GM12878 (cell line): ENCODE measurements at regions not wholly inside any gene's neighbourhood (a gene's known extent, or its start where the extent isn't known, plus 50 kb on each side); places are given as distances from the start of the nearest gene placed in this dataset.

Source experiments
- ATAC-seq: fragments of 200-7000 bp; cut with Tn5 transposase; 3 replicates; pipeline ENCODE4 v1.9.1; 2020; ENCODE audit warnings: mild to moderate bottlenecking, moderate library complexity
- BruUV-seq: library from RNA; stranded (reverse); fragments of 400-500 nt; replicated peaks from 2 replicates; lab custom pipeline; 2021; lab: Mats Ljungman, UMichigan
- CTCF ChIA-PET: fragments of 300-600 bp; sonication (Branson Sonifier 250); formaldehyde crosslinking; extraction: SDS; loops from one replicate; lab custom pipeline; 2021; ENCODE audit warnings: inconsistent platforms; lab: Yijun Ruan, JAX
- POLR2A ChIA-PET: fragments of 350-600 bp; formaldehyde crosslinking; extraction: SDS; loops from one replicate; lab custom pipeline; 2021; ENCODE audit warnings: inconsistent platforms; lab: Charles Lee
- RAD21 ChIA-PET: fragments of 300-600 bp; sonication (Branson Sonifier 250); formaldehyde crosslinking; loops from one replicate; lab custom pipeline; 2023; ENCODE audit warnings: antibody characterized with exemption; ENCODE audit not compliant: unreplicated experiment; lab: Charles Lee
- SMC1A ChIA-PET: fragments of 300-600 bp; sonication (Branson Sonifier 250); formaldehyde crosslinking; loops from one replicate; lab custom pipeline; 2023; ENCODE audit not compliant: unreplicated experiment, uncharacterized antibody; lab: Charles Lee
- DNase-seq: peaks from one replicate; pipeline ENCODE4 v3.0.0-alpha.2; 2011; ENCODE audit warnings: low read depth, low spot score
- FAIRE-seq: peaks from 3 replicates; lab custom pipeline; 2011; peaks lifted over from hg19 to GRCh38; lab: Jason Lieb, UNC
- H2AFZ ChIP-seq: 2 replicates; pipeline ENCODE4 v1.6.0; 2011; ENCODE audit warnings: low read depth, low read length, control low read depth; ENCODE audit not compliant: control insufficient read depth
- H3K27ac ChIP-seq: 2 replicates; pipeline ENCODE4 v1.5.1; 2011; ENCODE audit warnings: control low read depth; ENCODE audit not compliant: control insufficient read depth, insufficient read depth
- H3K27me3 ChIP-seq, 2 experiments: replicated peaks in 1 of 2; 2 replicates each; pipeline versions ENCODE4 v1.6.0 to v1.6.1; 2011; ENCODE audit warnings: low read length in 1 of 2; ENCODE audit not compliant: control insufficient read depth in 2 of 2, insufficient read depth in 2 of 2
- H3K36me3 ChIP-seq, 2 experiments: 2 replicates each; pipeline ENCODE4 v1.5.1; 2011; ENCODE audit warnings: low read length in 1 of 2; ENCODE audit not compliant: control insufficient read depth in 2 of 2, insufficient read depth in 2 of 2
- H3K4me1 ChIP-seq: 2 replicates; pipeline ENCODE4 v1.6.1; 2011; ENCODE audit warnings: mild to moderate bottlenecking, low read length, moderate library complexity, mixed read lengths; ENCODE audit not compliant: control insufficient read depth, insufficient read depth
- H3K4me2 ChIP-seq: 2 replicates; pipeline ENCODE4 v1.6.0; 2011; ENCODE audit warnings: control low read depth; ENCODE audit not compliant: control insufficient read depth, insufficient read depth
- H3K4me3 ChIP-seq: fragments of 200-600 bp; sonication (generic); 2 replicates; pipeline ENCODE4 v1.5.1; 2016
- H3K79me2 ChIP-seq: 2 replicates; pipeline ENCODE4 v1.6.0; 2011; ENCODE audit warnings: low read length; ENCODE audit not compliant: control insufficient read depth, insufficient read depth
- H3K9ac ChIP-seq: 2 replicates; pipeline ENCODE4 v1.8.0; 2011; ENCODE audit warnings: low read length, control low read depth, mixed read lengths; ENCODE audit not compliant: control insufficient read depth, insufficient read depth
- H3K9me3 ChIP-seq: replicated peaks from 3 replicates; pipeline ENCODE4 v1.5.1; 2011; ENCODE audit warnings: mild to moderate bottlenecking, low read length; ENCODE audit not compliant: control insufficient read depth, insufficient read depth
- H4K20me1 ChIP-seq: 2 replicates; pipeline ENCODE4 v1.6.0; 2011; ENCODE audit not compliant: control insufficient read depth, insufficient read depth
- CEBPB ChIP-seq, 2 experiments: fragments of 150-350 bp in 1 of 2; IDR thresholded peaks; 2 replicates each; pipeline ENCODE4 v1.6.1; 2012 to 2014; ENCODE audit warnings: low read depth in 2 of 2, low read length in 2 of 2, borderline replicate concordance in 1 of 2, inconsistent platforms in 1 of 2
- CHD1 ChIP-seq: IDR thresholded peaks from 2 replicates; pipeline ENCODE4 v1.6.1; 2012; ENCODE audit warnings: low read depth, low read length, improper control_type of control experiment
- IKZF2 ChIP-seq, 2 experiments: fragments of 450-650 bp; IDR thresholded peaks; 2 replicates each; pipeline ENCODE4 v1.6.1; 2017; ENCODE audit warnings: mild to moderate bottlenecking in 2 of 2, moderate library complexity in 2 of 2
- MTA3 ChIP-seq: IDR thresholded peaks from 2 replicates; pipeline ENCODE4 v1.6.1; 2012; ENCODE audit warnings: low read length, inconsistent platforms, borderline replicate concordance
- MYC ChIP-seq: IDR thresholded peaks from 2 replicates; pipeline ENCODE4 v1.6.1; 2011; ENCODE audit warnings: mild to moderate bottlenecking, low read length, moderate library complexity, inconsistent platforms; ENCODE audit not compliant: insufficient read depth, insufficient replicate concordance, insufficient read length, severe bottlenecking
- PAX8 ChIP-seq: fragments of 450-650 bp; IDR thresholded peaks from 2 replicates; pipeline ENCODE4 v1.6.1; 2017; ENCODE audit warnings: mild to moderate bottlenecking, moderate library complexity
- RCOR1 ChIP-seq: conservative IDR thresholded peaks from 2 replicates; pipeline ENCODE4 v1.6.1; 2012; ENCODE audit warnings: low read depth, low read length, improper control_type of control experiment
- SMC3 ChIP-seq: IDR thresholded peaks from 2 replicates; pipeline ENCODE4 v1.6.1; 2011; ENCODE audit warnings: low read length, improper control_type of control experiment, borderline replicate concordance
- SRF ChIP-seq, 2 experiments: IDR thresholded peaks; 2 replicates each; pipeline ENCODE4 v1.6.1; 2011; ENCODE audit warnings: low read depth in 2 of 2, low read length in 2 of 2, mild to moderate bottlenecking in 1 of 2, moderate library complexity in 1 of 2
- TAF1 ChIP-seq: IDR thresholded peaks from 2 replicates; pipeline ENCODE4 v1.6.1; 2011; ENCODE audit warnings: mild to moderate bottlenecking, low read depth, low read length, borderline replicate concordance
- ZBTB40 ChIP-seq: fragments of 450-650 bp; IDR thresholded peaks from 2 replicates; pipeline ENCODE4 v1.6.1; 2016; ENCODE audit warnings: mild to moderate bottlenecking, moderate library complexity, borderline replicate concordance
- ZNF207 ChIP-seq: fragments of 450-650 bp; IDR thresholded peaks from 2 replicates; pipeline ENCODE4 v1.6.1; 2014; ENCODE audit warnings: antibody characterized with exemption, mild to moderate bottlenecking, borderline replicate concordance
- WGBS: methylation state at CpG from one replicate; pipeline ENCODE4 v1.1.6; 2016; ENCODE audit warnings: low lambda C conversion rate; ENCODE audit not compliant: insufficient replicate concordance, insufficient coverage; ENCODE audit errors: missing lambda C conversion rate; 5-methylcytosine and 5-hydroxymethylcytosine counted together
- in situ Hi-C: fragments of 300-500 bp; cut with MboI; formaldehyde crosslinking; loops from 9 replicates; pipeline ENCODE4 v1.14.3; 2018; ENCODE audit warnings: mixed read lengths
- intact Hi-C: fragments of 100-400 bp; cut with micrococcal nuclease; formaldehyde crosslinking; loops from one replicate; pipeline ENCODE4 v1.14.2; 2022; ENCODE audit not compliant: unreplicated experiment
- TF ChIP-seq, protein P1 (sequence below): fragments of 450-650 bp; IDR thresholded peaks from 2 replicates; pipeline ENCODE4 v1.6.1; 2017; ENCODE audit warnings: low read depth, mild to moderate bottlenecking, moderate library complexity
- TF ChIP-seq, protein P2 (sequence below): fragments of 450-650 bp; conservative IDR thresholded peaks from 2 replicates; pipeline ENCODE4 v1.6.1; 2017; ENCODE audit warnings: mild to moderate bottlenecking, moderate library complexity

DNA sequence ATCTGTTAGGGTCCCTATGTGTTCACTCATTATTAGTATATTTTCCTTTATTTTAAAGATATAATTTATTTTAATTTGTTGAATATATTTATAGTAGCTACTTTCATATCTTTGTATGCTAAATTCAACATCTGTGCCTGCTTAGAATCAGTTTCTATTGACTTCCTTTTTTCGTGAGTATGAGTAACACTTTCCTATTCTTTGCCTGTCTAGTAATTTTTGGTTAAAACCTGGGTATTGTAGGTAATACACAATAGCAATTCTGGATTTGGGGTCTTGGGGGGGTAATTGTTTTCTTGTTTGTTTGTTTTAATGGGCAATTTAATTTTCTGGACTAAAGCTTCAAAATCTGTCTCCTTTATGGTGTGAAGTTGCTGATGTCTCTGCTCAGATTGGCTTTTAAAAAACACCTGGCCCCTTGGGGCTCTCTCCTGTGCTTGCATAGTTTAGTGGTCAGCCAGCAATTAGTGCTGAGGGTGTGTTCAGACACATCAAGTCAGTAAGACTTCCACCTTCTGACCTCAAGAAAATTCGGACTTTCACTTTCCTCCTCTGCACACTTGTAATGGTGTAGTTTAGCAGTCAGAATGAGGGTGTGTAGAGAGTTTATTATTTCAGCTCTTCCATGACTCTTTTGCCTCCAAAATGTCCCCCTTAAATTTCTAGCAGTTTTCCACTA lies 124.4 kb upstream of the MAP1B start (continued):
- TF ChIP-seq TAF1 (no peak), CEBPB (IDR thresholded peaks at IDR 0.05; ENCODE audit: borderline replicate concordance in 1 of 2, low read depth in 2 of 2, low read length in 2 of 2) (no peak), MYC (no peak)
- TF ChIP-seq, protein P1, sequence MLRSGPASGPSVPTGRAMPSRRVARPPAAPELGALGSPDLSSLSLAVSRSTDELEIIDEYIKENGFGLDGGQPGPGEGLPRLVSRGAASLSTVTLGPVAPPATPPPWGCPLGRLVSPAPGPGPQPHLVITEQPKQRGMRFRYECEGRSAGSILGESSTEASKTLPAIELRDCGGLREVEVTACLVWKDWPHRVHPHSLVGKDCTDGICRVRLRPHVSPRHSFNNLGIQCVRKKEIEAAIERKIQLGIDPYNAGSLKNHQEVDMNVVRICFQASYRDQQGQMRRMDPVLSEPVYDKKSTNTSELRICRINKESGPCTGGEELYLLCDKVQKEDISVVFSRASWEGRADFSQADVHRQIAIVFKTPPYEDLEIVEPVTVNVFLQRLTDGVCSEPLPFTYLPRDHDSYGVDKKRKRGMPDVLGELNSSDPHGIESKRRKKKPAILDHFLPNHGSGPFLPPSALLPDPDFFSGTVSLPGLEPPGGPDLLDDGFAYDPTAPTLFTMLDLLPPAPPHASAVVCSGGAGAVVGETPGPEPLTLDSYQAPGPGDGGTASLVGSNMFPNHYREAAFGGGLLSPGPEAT: no peak

DNA sequence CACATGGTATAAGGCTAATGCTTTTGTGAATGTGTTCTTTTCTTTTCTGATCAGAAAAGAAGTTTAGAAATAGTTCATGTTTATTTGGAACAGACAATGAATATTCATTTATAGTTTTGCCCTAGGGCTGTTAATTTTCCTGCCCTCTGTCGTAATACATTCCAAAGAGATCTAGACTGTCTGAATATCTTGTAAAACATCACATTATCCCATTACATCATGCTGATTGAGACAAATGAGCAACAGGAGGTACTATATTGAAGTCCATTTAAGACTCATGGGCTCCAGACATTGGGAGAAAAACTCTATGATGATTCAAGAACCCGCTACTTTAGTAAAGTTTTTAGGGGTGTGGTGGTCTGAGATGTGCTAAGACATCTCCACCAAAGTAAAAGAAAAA lies 121.2 kb upstream of the MAP1B start:
- no TSS peak for BruUV-seq
- CTCF ChIA-PET: interaction anchor here (0.9 kb wide), 1 partner anchor 33 kb away, joined by 3 read pairs; no protein-coding TSS in a partner anchor
- Histone ChIP-seq H3K4me2 (no peak overlapping the region), H3K27ac (no peak overlapping the region), H3K9me3 (peaks cover 2% of the 10 kb centered on the region; the same call in 2 of the 3 replicates), H3K79me2 (no peaks in the 10 kb centered on the region), H3K27me3 (no peaks in the 10 kb centered on the region), H3K4me3 (no peak overlapping the region), H3K36me3 (no peaks in the 10 kb centered on the region), H3K4me1 (no peaks in the 10 kb centered on the region), H3K9ac (no peak overlapping the region), H2AFZ (no peak overlapping the region), H4K20me1 (no peaks in the 10 kb centered on the region)
- 39% methylated on average over 2 of the region's 2 CpGs for WGBS
- no peak for FAIRE-seq
- ATAC-seq: no peak
- TF ChIP-seq IKZF2 (IDR thresholded peaks at IDR 0.05) (no peak), MTA3 (no peak), CHD1 (no peak), SMC3 (no peak), ZNF207 (no peak), SRF (IDR thresholded peaks at IDR 0.05; ENCODE audit: low read depth in 2 of 2, low read length in 2 of 2) (no peak), RCOR1 (no peak), ZBTB40 (no peak), MYC (no peak), PAX8 (no peak)
- TF ChIP-seq, protein P2, sequence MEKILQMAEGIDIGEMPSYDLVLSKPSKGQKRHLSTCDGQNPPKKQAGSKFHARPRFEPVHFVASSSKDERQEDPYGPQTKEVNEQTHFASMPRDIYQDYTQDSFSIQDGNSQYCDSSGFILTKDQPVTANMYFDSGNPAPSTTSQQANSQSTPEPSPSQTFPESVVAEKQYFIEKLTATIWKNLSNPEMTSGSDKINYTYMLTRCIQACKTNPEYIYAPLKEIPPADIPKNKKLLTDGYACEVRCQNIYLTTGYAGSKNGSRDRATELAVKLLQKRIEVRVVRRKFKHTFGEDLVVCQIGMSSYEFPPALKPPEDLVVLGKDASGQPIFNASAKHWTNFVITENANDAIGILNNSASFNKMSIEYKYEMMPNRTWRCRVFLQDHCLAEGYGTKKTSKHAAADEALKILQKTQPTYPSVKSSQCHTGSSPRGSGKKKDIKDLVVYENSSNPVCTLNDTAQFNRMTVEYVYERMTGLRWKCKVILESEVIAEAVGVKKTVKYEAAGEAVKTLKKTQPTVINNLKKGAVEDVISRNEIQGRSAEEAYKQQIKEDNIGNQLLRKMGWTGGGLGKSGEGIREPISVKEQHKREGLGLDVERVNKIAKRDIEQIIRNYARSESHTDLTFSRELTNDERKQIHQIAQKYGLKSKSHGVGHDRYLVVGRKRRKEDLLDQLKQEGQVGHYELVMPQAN: no peak
- in situ Hi-C loops: no loop called here
- SMC1A ChIA-PET: no interaction called here
- POLR2A ChIA-PET: no interaction called here
- RAD21 ChIA-PET: no interaction called here
- intact Hi-C loops: no loop called here
- DNase-seq: no peak
